ENCODE measurements at regions not wholly inside any gene's neighbourhood (a gene's known extent, or its start where the extent isn't known, plus 50 kb on each side); places are given as distances from the start of the nearest gene placed in this dataset.

- no peak overlapping the region for H3K27ac ChIP-seq (replicated peaks; ENCODE audit: low read length)
- no peaks in the 10 kb centered on the region for H3K9me3 ChIP-seq (replicated peaks in 1 of 2; ENCODE audit: control insufficient read depth in 2 of 2, insufficient read depth in 1 of 2, low read depth in 1 of 2, low read length in 2 of 2)
- no peak overlapping the region for H3K23ac ChIP-seq (ENCODE audit: low read depth, low read length, poor library complexity)
- H2AK5ac ChIP-seq (ENCODE audit: low read depth, low read length), result no peak overlapping the region
- no peaks in the 10 kb centered on the region for H3K36me3 ChIP-seq (replicated peaks in 1 of 2; ENCODE audit: control insufficient read depth in 2 of 2, insufficient read depth in 2 of 2, low read length in 2 of 2)
- H3K14ac ChIP-seq (ENCODE audit: low read length), result no peak overlapping the region
- H3K4me2 ChIP-seq (ENCODE audit: insufficient read depth, low read length, poor library complexity, severe bottlenecking), result no peak overlapping the region
- no peak overlapping the region for H2AFZ ChIP-seq (ENCODE audit: low read length)
- H3K9ac ChIP-seq (ENCODE audit: low read depth, low read length, poor library complexity), result no peak overlapping the region
- no peak overlapping the region for H2BK120ac ChIP-seq (ENCODE audit: low read depth, low read length)
- no peak overlapping the region for H3K4me3 ChIP-seq (ENCODE audit: low read length in 2 of 2)
- peaks cover 9 to 10% of the 10 kb centered on the region in 2 donors for H3K4me1 ChIP-seq (ENCODE audit: control insufficient read depth in 2 of 2, insufficient read depth in 1 of 2, low read depth in 1 of 2, low read length in 2 of 2)
- no peak for DNase-seq (ENCODE audit: low spot score)
- no peak overlapping the region for H2BK15ac ChIP-seq (ENCODE audit: low read length)
- H4K91ac ChIP-seq (ENCODE audit: low read depth, low read length, poor library complexity), result no peak overlapping the region
- H3K4ac ChIP-seq (ENCODE audit: low read length), result no peak overlapping the region
- no peak overlapping the region for H4K8ac ChIP-seq (ENCODE audit: low read depth, low read length)
- no CpG with 5 or more reads among the region's 3 CpGs for WGBS, 2 donors (ENCODE audit: extremely low coverage in 2 of 2, insufficient read length in 2 of 2, insufficient replicate concordance in 1 of 2)
- H2BK12ac ChIP-seq (ENCODE audit: low read length), result no peak overlapping the region
- H3K18ac ChIP-seq (ENCODE audit: low read length), result no peak overlapping the region
- no peak overlapping the region for H2BK5ac ChIP-seq (ENCODE audit: low read length)
- H3K27me3 ChIP-seq (ENCODE audit: control insufficient read depth in 3 of 3, insufficient read depth in 3 of 3, low read depth in 1 of 3, low read length in 3 of 3), result no peaks in the 10 kb centered on the region
- no peaks in the 10 kb centered on the region for H3K79me1 ChIP-seq (ENCODE audit: low read depth, low read length)
Observed at GRCh38 chr1:172717722-172718465, 59.0 kb downstream of the FASLG start.

- H3K4me3 ChIP-seq (ENCODE audit: low read length in 2 of 2), result no peak overlapping the region
Observed at GRCh38 chr1:172719066-172719627, 60.2 kb downstream of the FASLG start.

GRCh38 chr1:172719694-172720138, 60.8 kb downstream of the FASLG start:
- Histone ChIP-seq H4K91ac (ENCODE audit: low read depth, low read length, poor library complexity) (no peak overlapping the region), H2BK120ac (ENCODE audit: low read depth, low read length) (no peak overlapping the region), H3K4me2 (ENCODE audit: insufficient read depth, low read length, poor library complexity, severe bottlenecking) (no peak overlapping the region), H3K9me3 (replicated peaks in 1 of 2; ENCODE audit: control insufficient read depth in 2 of 2, insufficient read depth in 1 of 2, low read depth in 1 of 2, low read length in 2 of 2) (no peaks in the 10 kb centered on the region), H3K4ac (ENCODE audit: low read length) (no peak overlapping the region), H3K4me1 (ENCODE audit: control insufficient read depth in 2 of 2, insufficient read depth in 1 of 2, low read depth in 1 of 2, low read length in 2 of 2) (peaks cover 8 to 9% of the 10 kb centered on the region in 2 donors), H3K4me3 (ENCODE audit: low read length in 2 of 2) (no peak overlapping the region), H2BK5ac (ENCODE audit: low read length) (no peak overlapping the region), H3K23ac (ENCODE audit: low read depth, low read length, poor library complexity) (no peak overlapping the region), H3K27me3 (ENCODE audit: control insufficient read depth in 3 of 3, insufficient read depth in 3 of 3, low read depth in 1 of 3, low read length in 3 of 3) (no peaks in the 10 kb centered on the region), H2BK15ac (ENCODE audit: low read length) (no peak overlapping the region), H3K9ac (ENCODE audit: low read depth, low read length, poor library complexity) (no peak overlapping the region), H3K18ac (ENCODE audit: low read length) (no peak overlapping the region), H2AK5ac (ENCODE audit: low read depth, low read length) (no peak overlapping the region), H3K36me3 (replicated peaks in 1 of 2; ENCODE audit: control insufficient read depth in 2 of 2, insufficient read depth in 2 of 2, low read length in 2 of 2) (no peaks in the 10 kb centered on the region), H2BK12ac (ENCODE audit: low read length) (no peak overlapping the region), H3K14ac (ENCODE audit: low read length) (no peak overlapping the region), H4K8ac (ENCODE audit: low read depth, low read length) (no peak overlapping the region), H3K79me1 (ENCODE audit: low read depth, low read length) (no peaks in the 10 kb centered on the region), H2AFZ (ENCODE audit: low read length) (no peak overlapping the region), H3K27ac (replicated peaks; ENCODE audit: low read length) (no peak overlapping the region)
- WGBS, 2 donors (ENCODE audit: extremely low coverage in 2 of 2, insufficient read length in 2 of 2, insufficient replicate concordance in 1 of 2), result no CpG with 5 or more reads among the region's 3 CpGs
- DNase-seq (ENCODE audit: low spot score), result peak; percentile 39

More at GRCh38 chr1:172719066-172719627, 60.2 kb downstream of the FASLG start:
- WGBS, 2 donors (ENCODE audit: extremely low coverage in 2 of 2, insufficient read length in 2 of 2, insufficient replicate concordance in 1 of 2), result no CpG with 5 or more reads among the region's 6 CpGs
- Histone ChIP-seq H3K9ac (ENCODE audit: low read depth, low read length, poor library complexity) (no peak overlapping the region), H3K27me3 (ENCODE audit: control insufficient read depth in 3 of 3, insufficient read depth in 3 of 3, low read depth in 1 of 3, low read length in 3 of 3) (no peaks in the 10 kb centered on the region), H2BK12ac (ENCODE audit: low read length) (no peak overlapping the region), H3K9me3 (replicated peaks in 1 of 2; ENCODE audit: control insufficient read depth in 2 of 2, insufficient read depth in 1 of 2, low read depth in 1 of 2, low read length in 2 of 2) (no peaks in the 10 kb centered on the region), H2AFZ (ENCODE audit: low read length) (no peak overlapping the region), H4K8ac (ENCODE audit: low read depth, low read length) (no peak overlapping the region), H3K27ac (replicated peaks; ENCODE audit: low read length) (no peak overlapping the region), H3K23ac (ENCODE audit: low read depth, low read length, poor library complexity) (no peak overlapping the region), H3K36me3 (replicated peaks in 1 of 2; ENCODE audit: control insufficient read depth in 2 of 2, insufficient read depth in 2 of 2, low read length in 2 of 2) (no peaks in the 10 kb centered on the region), H2BK5ac (ENCODE audit: low read length) (no peak overlapping the region), H2BK120ac (ENCODE audit: low read depth, low read length) (no peak overlapping the region), H3K4me1 (ENCODE audit: control insufficient read depth in 2 of 2, insufficient read depth in 1 of 2, low read depth in 1 of 2, low read length in 2 of 2) (peaks cover 9 to 10% of the 10 kb centered on the region in 2 donors), H3K4me2 (ENCODE audit: insufficient read depth, low read length, poor library complexity, severe bottlenecking) (no peak overlapping the region), H2AK5ac (ENCODE audit: low read depth, low read length) (no peak overlapping the region), H3K14ac (ENCODE audit: low read length) (no peak overlapping the region), H3K4ac (ENCODE audit: low read length) (no peak overlapping the region), H2BK15ac (ENCODE audit: low read length) (no peak overlapping the region), H3K18ac (ENCODE audit: low read length) (no peak overlapping the region), H3K79me1 (ENCODE audit: low read depth, low read length) (no peaks in the 10 kb centered on the region), H4K91ac (ENCODE audit: low read depth, low read length, poor library complexity) (no peak overlapping the region)
- no peak for DNase-seq (ENCODE audit: low spot score)

- no peaks in the 10 kb centered on the region for H3K27me3 ChIP-seq (ENCODE audit: control insufficient read depth in 3 of 3, insufficient read depth in 3 of 3, low read depth in 1 of 3, low read length in 3 of 3)
- WGBS, 2 donors (ENCODE audit: extremely low coverage in 2 of 2, insufficient read length in 2 of 2, insufficient replicate concordance in 1 of 2), result no CpG with 5 or more reads among the region's 1 CpG
- no peak for DNase-seq (ENCODE audit: low spot score)
- no peak overlapping the region for H2BK120ac ChIP-seq (ENCODE audit: low read depth, low read length)
- no peak overlapping the region for H3K9ac ChIP-seq (ENCODE audit: low read depth, low read length, poor library complexity)
- no peaks in the 10 kb centered on the region for H3K36me3 ChIP-seq (replicated peaks in 1 of 2; ENCODE audit: control insufficient read depth in 2 of 2, insufficient read depth in 2 of 2, low read length in 2 of 2)
- H3K4me3 ChIP-seq (ENCODE audit: low read length in 2 of 2), result no peak overlapping the region
- peaks cover 8 to 9% of the 10 kb centered on the region in 2 donors for H3K4me1 ChIP-seq (ENCODE audit: control insufficient read depth in 2 of 2, insufficient read depth in 1 of 2, low read depth in 1 of 2, low read length in 2 of 2)
- H3K79me1 ChIP-seq (ENCODE audit: low read depth, low read length), result no peaks in the 10 kb centered on the region
- H3K4ac ChIP-seq (ENCODE audit: low read length), result no peak overlapping the region
- no peak overlapping the region for H3K23ac ChIP-seq (ENCODE audit: low read depth, low read length, poor library complexity)
- H4K8ac ChIP-seq (ENCODE audit: low read depth, low read length), result no peak overlapping the region
- H3K18ac ChIP-seq (ENCODE audit: low read length), result no peak overlapping the region
- no peak overlapping the region for H3K27ac ChIP-seq (replicated peaks; ENCODE audit: low read length)
- H3K4me2 ChIP-seq (ENCODE audit: insufficient read depth, low read length, poor library complexity, severe bottlenecking), result no peak overlapping the region
- no peak overlapping the region for H2AK5ac ChIP-seq (ENCODE audit: low read depth, low read length)
- H3K9me3 ChIP-seq (replicated peaks in 1 of 2; ENCODE audit: control insufficient read depth in 2 of 2, insufficient read depth in 1 of 2, low read depth in 1 of 2, low read length in 2 of 2), result no peaks in the 10 kb centered on the region
- H4K91ac ChIP-seq (ENCODE audit: low read depth, low read length, poor library complexity), result no peak overlapping the region
- H3K14ac ChIP-seq (ENCODE audit: low read length), result no peak overlapping the region
- H2BK5ac ChIP-seq (ENCODE audit: low read length), result no peak overlapping the region
- H2BK15ac ChIP-seq (ENCODE audit: low read length), result no peak overlapping the region
- no peak overlapping the region for H2BK12ac ChIP-seq (ENCODE audit: low read length)
- H2AFZ ChIP-seq (ENCODE audit: low read length), result no peak overlapping the region
Observed at GRCh38 chr1:172720339-172720738, 61.4 kb downstream of the FASLG start.
